Gastrocnemius medialis (tissue), 4 donors: ENCODE measurements at regions not wholly inside any gene's neighbourhood (a gene's known extent, or its start where the extent isn't known, plus 50 kb on each side); places are given as distances from the start of the nearest gene placed in this dataset.

Experiments
- ATAC-seq, 2 donors: fragments of 150-250 bp; one replicate each; pipeline ENCODE4 v1.9.1; 2016
- DNase-seq, 2 donors: peaks; one replicate each; pipeline ENCODE4 v3.0.0-alpha.2; 2019
- H3K27ac ChIP-seq, 4 donors: fragments of 200-600 bp; sonication (generic); 1 replicate in 1 of 4; 2 replicates in 3 of 4; pipeline ENCODE4 v1.5.1; 2016 to 2018; ENCODE audit warnings: mild to moderate bottlenecking in 2 of 4, moderate library complexity in 1 of 4
- H3K27me3 ChIP-seq, 3 donors: fragments of 200-600 bp; sonication (generic) in 2 of 3; 1 replicate in 1 of 3; 2 replicates in 2 of 3; pipeline versions ENCODE4 v1.5.1 to v1.6.0; 2016 to 2019; ENCODE audit warnings: mild to moderate bottlenecking in 1 of 3, moderate library complexity in 1 of 3
- H3K36me3 ChIP-seq, 2 donors: fragments of 200-600 bp; sonication (generic) in 1 of 2; one replicate each; pipeline ENCODE4 v1.5.1; 2017 to 2018
- H3K4me1 ChIP-seq, 2 donors: fragments of 200-600 bp; sonication (generic) in 1 of 2; one replicate each; pipeline ENCODE4 v1.5.1; 2016 to 2017; ENCODE audit warnings: mild to moderate bottlenecking in 2 of 2
- H3K4me3 ChIP-seq, 4 donors: fragments of 200-600 bp; sonication (generic) in 3 of 4; 1 replicate in 1 of 4; 2 replicates in 3 of 4; pipeline ENCODE4 v1.5.1; 2016 to 2019; ENCODE audit warnings: mild to moderate bottlenecking in 2 of 4
- H3K9me3 ChIP-seq, 3 donors: fragments of 200-600 bp; sonication (generic) in 2 of 3; 1 replicate in 1 of 3; 2 replicates in 2 of 3; pipeline ENCODE4 v1.5.1; 2016 to 2019
- POLR2A ChIP-seq, 2 donors: fragments of 450-650 bp; IDR thresholded peaks; one replicate each; pipeline ENCODE4 v1.6.1; 2017; ENCODE audit warnings: antibody characterized with exemption in 2 of 2, mild to moderate bottlenecking in 2 of 2, moderate library complexity in 2 of 2
- in situ Hi-C, 4 donors: fragments of 200-750 bp; cut with MboI; loops; one replicate each; pipeline versions ENCODE4 v1.15.0 to v1.8.0; 2017; ENCODE audit warnings: low sequenced_read_pairs in 4 of 4
- intact Hi-C: fragments of 100-400 bp; cut with DNase I; formaldehyde crosslinking; loops from one replicate; pipeline ENCODE4 v1.15.1; 2023; ENCODE audit warnings: low total_unique reads
- TF ChIP-seq, protein P1 (sequence below), 5 experiments: fragments of 450-650 bp in 3 of 5; fragments of 200-600 bp in 2 of 5; sonication (generic) in 2 of 5; IDR thresholded peaks in 4 of 5; conservative IDR thresholded peaks in 1 of 5; 1 replicate in 4 of 5; 2 replicates in 1 of 5; pipeline ENCODE4 v1.5.1; 2016 to 2019; ENCODE audit warnings: antibody characterized with exemption in 5 of 5, mild to moderate bottlenecking in 3 of 5, moderate library complexity in 3 of 5

- no peaks in the 10 kb centered on the region for H3K36me3 ChIP-seq
- no peak for TF ChIP-seq POLR2A (IDR thresholded peaks at IDR 0.05)
- TF ChIP-seq, protein P1, sequence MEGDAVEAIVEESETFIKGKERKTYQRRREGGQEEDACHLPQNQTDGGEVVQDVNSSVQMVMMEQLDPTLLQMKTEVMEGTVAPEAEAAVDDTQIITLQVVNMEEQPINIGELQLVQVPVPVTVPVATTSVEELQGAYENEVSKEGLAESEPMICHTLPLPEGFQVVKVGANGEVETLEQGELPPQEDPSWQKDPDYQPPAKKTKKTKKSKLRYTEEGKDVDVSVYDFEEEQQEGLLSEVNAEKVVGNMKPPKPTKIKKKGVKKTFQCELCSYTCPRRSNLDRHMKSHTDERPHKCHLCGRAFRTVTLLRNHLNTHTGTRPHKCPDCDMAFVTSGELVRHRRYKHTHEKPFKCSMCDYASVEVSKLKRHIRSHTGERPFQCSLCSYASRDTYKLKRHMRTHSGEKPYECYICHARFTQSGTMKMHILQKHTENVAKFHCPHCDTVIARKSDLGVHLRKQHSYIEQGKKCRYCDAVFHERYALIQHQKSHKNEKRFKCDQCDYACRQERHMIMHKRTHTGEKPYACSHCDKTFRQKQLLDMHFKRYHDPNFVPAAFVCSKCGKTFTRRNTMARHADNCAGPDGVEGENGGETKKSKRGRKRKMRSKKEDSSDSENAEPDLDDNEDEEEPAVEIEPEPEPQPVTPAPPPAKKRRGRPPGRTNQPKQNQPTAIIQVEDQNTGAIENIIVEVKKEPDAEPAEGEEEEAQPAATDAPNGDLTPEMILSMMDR (IDR thresholded peaks at IDR 0.05 in 4 of 5, conservative IDR thresholded peaks at IDR 0.05 in 1 of 5): no peak
- no peak overlapping the region for H3K4me3 ChIP-seq
- no peaks in the 10 kb centered on the region for H3K27me3 ChIP-seq
- intact Hi-C loops: no loop called here
- H3K9me3 ChIP-seq: no peaks in the 10 kb centered on the region
- H3K27ac ChIP-seq: no peak overlapping the region
- ATAC-seq (no peak), DNase-seq (no peak)
- H3K4me1 ChIP-seq: peaks cover 5 to 9% of the 10 kb centered on the region in 2 donors
- in situ Hi-C loops: no loop called here
Observed at GRCh38 chr13:76707360-76707759, 178.8 kb downstream of the KCTD12 start.

DNA sequence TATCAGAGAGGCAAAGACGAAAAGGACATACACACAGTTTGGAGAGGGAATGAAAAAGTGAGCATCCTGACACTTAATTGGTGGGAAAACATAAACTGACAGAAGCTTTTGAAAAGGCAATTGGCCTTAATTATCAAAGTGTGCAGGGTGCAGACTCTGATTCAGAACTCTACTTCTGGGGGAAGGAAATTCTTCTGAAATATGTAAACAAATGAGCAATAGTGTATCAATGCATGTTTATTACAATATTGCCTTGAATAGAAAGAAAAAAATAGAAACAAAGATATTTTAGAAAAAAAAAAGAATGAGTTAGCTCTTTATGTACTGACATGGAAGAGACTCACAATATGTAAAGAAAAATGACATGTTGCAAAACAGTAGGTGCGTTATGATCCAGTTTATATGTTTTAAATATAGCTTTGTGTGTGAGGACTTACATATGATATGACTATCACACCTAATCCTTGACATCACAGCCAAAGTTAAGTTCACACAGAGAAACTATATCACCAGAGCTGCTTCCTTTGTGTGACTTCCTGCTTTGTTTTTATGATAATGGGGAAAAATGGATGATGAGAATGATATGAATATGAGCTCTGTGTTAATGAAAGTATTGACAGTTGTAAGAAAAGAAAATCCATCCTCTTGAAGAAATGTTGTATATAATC is 182.4 kb downstream of the KCTD12 start:
- Histone ChIP-seq H3K9me3 (no peaks in the 10 kb centered on the region), H3K4me3 (no peak overlapping the region), H3K27me3 (no peaks in the 10 kb centered on the region), H3K4me1 (no peaks in the 10 kb centered on the region), H3K27ac (no peak overlapping the region), H3K36me3 (no peaks in the 10 kb centered on the region)
- TF ChIP-seq POLR2A (IDR thresholded peaks at IDR 0.05): no peak
- TF ChIP-seq, protein P1 (IDR thresholded peaks at IDR 0.05 in 4 of 5, conservative IDR thresholded peaks at IDR 0.05 in 1 of 5): no peak
- intact Hi-C loops: no loop called here
- in situ Hi-C loops: no loop called here
- ATAC-seq: no peak
- no peak for DNase-seq

DNA sequence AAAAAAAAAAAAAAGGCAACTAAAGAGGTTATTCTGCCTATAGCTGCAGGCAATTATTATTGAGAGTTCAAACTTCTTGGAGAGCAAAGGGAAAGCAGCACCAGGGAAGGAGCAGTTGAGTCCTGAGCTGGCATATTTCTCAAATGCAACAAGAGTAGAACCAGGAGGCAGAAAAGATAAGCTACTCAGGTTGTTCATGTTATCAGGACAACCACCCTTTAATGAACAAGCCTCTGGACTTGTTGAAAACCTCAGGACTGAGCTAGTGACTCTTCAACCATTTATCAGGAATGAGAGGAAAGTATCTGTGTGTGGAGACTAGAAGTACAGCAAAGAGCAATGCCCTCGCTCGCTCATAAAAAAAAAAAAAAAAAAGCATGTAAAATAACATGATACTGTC is 183.0 kb downstream of the KCTD12 start:
- H3K27ac ChIP-seq: no peak overlapping the region
- no peak overlapping the region for H3K4me3 ChIP-seq
- no peaks in the 10 kb centered on the region for H3K36me3 ChIP-seq
- no peak for ATAC-seq
- H3K9me3 ChIP-seq: no peaks in the 10 kb centered on the region
- intact Hi-C loops (no loop called here), in situ Hi-C loops (no loop called here)
- no peaks in the 10 kb centered on the region for H3K27me3 ChIP-seq
- no peak for TF ChIP-seq POLR2A (IDR thresholded peaks at IDR 0.05)
- TF ChIP-seq, protein P1 (IDR thresholded peaks at IDR 0.05 in 4 of 5, conservative IDR thresholded peaks at IDR 0.05 in 1 of 5): no peak
- DNase-seq: no peak
- no peaks in the 10 kb centered on the region for H3K4me1 ChIP-seq

DNA sequence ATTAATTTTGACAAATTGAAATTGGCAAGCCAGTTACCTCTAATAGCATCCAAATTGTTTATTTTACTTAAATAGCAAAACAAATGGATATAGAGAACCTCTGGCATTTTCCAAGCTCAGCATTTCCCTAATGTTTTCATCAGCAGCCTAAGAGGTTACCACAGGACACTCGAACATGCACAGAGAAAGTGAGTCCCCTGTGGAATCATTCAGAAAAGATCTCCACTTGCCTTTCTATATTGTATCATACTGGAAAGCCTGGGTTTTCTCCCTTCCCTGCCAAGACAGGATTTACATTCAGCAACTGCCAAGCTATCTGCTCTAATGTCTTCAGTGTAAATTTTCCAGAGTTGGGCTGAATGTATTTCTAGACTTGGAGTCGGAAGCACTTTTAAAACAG is 188.9 kb downstream of the KCTD12 start:
- Histone ChIP-seq H3K4me3 (no peak overlapping the region), H3K9me3 (no peaks in the 10 kb centered on the region), H3K27me3 (no peaks in the 10 kb centered on the region), H3K4me1 (peaks cover 4 to 7% of the 10 kb centered on the region in 2 donors), H3K36me3 (no peaks in the 10 kb centered on the region), H3K27ac (no peak overlapping the region)
- intact Hi-C loops (no loop called here), in situ Hi-C loops (no loop called here)
- ATAC-seq (no peak), DNase-seq (no peak)
- TF ChIP-seq, protein P1 (IDR thresholded peaks at IDR 0.05 in 4 of 5, conservative IDR thresholded peaks at IDR 0.05 in 1 of 5): no peak
- TF ChIP-seq POLR2A (IDR thresholded peaks at IDR 0.05): no peak

DNA sequence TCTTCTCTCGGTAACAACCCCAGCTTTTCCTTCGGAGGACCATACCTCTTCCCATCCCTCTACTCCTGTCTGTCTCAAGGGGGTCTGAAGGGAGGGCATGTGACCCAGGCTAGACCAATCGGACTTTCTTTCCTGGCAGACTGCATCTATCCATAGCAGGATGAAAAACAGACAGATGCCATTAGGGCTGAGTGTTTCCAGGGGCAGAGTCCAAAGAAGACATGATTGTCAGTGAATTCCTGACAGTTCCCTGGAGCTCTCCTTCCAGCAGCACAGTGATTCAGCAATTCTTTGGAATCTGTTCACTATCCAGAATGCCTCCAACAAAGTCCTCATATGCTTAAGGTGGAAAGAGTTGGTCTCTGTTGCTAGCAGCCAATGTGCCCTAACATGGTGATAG is 189.8 kb downstream of the KCTD12 start:
- peak in 1 of 2 donors; percentile 49 for ATAC-seq
- Histone ChIP-seq H3K9me3 (no peaks in the 10 kb centered on the region), H3K27me3 (no peaks in the 10 kb centered on the region), H3K36me3 (no peaks in the 10 kb centered on the region), H3K4me3 (no peak overlapping the region), H3K27ac (no peak overlapping the region), H3K4me1 (peaks cover 4 to 7% of the 10 kb centered on the region in 2 donors)
- in situ Hi-C loops: no loop called here
- intact Hi-C loops: no loop called here
- DNase-seq: no peak
- TF ChIP-seq, protein P1 (IDR thresholded peaks at IDR 0.05 in 4 of 5, conservative IDR thresholded peaks at IDR 0.05 in 1 of 5): no peak
